Right atrium auricular region (tissue), 2 donors: ENCODE measurements at regions not wholly inside any gene's neighbourhood (a gene's known extent, or its start where the extent isn't known, plus 50 kb on each side); places are given as distances from the start of the nearest gene placed in this dataset.

Experiments
- DNase-seq: peaks from one replicate; pipeline ENCODE4 v3.0.0-alpha.2; 2019; ENCODE audit warnings: low spot score
- H3K27ac ChIP-seq, 2 donors: fragments of 200-600 bp; sonication (generic); 1 replicate in 1 of 2; 2 replicates in 1 of 2; pipeline ENCODE4 v1.5.1; 2016 to 2019
- H3K27me3 ChIP-seq, 2 donors: fragments of 200-600 bp; sonication (generic); one replicate each; pipeline versions ENCODE4 v1.5.1 to v1.6.0; 2017 to 2019
- H3K36me3 ChIP-seq: fragments of 200-600 bp; sonication (generic); one replicate; pipeline ENCODE4 v1.5.1; 2016
- H3K4me1 ChIP-seq, 2 donors: fragments of 200-600 bp; sonication (generic); one replicate each; pipeline versions ENCODE4 v1.5.1 to v1.6.0; 2017 to 2019
- H3K4me3 ChIP-seq, 2 donors: fragments of 200-600 bp; sonication (generic); 1 replicate in 1 of 2; 2 replicates in 1 of 2; pipeline ENCODE4 v1.5.1; 2017 to 2019; ENCODE audit warnings: mild to moderate bottlenecking in 1 of 2, moderate library complexity in 1 of 2
- H3K9me3 ChIP-seq, 2 donors: fragments of 200-600 bp; sonication (generic); one replicate each; pipeline ENCODE4 v1.5.1; 2019
- TF ChIP-seq, protein P1 (sequence below), 2 donors: fragments of 200-600 bp; sonication (generic); IDR thresholded peaks; one replicate each; pipeline ENCODE4 v1.5.1; 2019; ENCODE audit warnings: antibody characterized with exemption in 2 of 2

DNA sequence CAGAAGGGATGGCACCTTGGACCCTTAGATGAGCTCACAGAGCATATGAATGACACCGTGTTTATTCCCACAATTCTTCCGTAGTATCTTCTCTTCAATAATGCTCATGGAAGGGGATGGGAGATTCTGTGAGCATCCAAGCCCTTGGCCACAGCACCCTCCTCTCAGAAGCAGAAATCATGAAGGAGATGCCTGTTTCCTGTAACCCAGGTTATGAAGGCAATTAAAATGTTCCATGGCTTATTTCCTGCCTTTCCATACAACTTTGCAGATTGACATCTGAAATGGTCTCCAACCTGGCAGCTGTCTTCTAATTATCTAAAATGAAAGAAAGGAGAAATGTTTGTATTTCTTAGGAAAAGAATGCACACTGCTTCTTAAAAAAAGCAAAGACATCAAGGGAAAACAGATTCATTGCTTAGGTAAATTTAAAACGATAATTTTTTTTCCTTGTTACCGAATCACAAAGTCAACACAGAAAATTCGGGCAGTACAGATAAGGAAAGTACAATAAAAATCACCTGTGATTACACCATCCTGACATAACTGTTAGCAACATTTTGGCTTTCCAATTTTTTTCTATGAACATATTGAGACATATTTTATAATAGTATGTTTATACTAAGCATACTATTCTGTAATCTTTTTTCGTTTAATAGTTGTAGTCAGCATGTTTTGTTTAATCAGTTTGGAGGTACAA, 128.5 kb downstream of the SQOR start:
- Histone ChIP-seq H3K36me3 (no peaks in the 10 kb centered on the region), H3K27ac (no peak overlapping the region), H3K4me1 (no peaks in the 10 kb centered on the region), H3K27me3 (no peaks in the 10 kb centered on the region), H3K4me3 (no peak overlapping the region), H3K9me3 (no peaks in the 10 kb centered on the region)
- TF ChIP-seq, protein P1, sequence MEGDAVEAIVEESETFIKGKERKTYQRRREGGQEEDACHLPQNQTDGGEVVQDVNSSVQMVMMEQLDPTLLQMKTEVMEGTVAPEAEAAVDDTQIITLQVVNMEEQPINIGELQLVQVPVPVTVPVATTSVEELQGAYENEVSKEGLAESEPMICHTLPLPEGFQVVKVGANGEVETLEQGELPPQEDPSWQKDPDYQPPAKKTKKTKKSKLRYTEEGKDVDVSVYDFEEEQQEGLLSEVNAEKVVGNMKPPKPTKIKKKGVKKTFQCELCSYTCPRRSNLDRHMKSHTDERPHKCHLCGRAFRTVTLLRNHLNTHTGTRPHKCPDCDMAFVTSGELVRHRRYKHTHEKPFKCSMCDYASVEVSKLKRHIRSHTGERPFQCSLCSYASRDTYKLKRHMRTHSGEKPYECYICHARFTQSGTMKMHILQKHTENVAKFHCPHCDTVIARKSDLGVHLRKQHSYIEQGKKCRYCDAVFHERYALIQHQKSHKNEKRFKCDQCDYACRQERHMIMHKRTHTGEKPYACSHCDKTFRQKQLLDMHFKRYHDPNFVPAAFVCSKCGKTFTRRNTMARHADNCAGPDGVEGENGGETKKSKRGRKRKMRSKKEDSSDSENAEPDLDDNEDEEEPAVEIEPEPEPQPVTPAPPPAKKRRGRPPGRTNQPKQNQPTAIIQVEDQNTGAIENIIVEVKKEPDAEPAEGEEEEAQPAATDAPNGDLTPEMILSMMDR (IDR thresholded peaks at IDR 0.05) = no peak
- no peak for DNase-seq

DNA sequence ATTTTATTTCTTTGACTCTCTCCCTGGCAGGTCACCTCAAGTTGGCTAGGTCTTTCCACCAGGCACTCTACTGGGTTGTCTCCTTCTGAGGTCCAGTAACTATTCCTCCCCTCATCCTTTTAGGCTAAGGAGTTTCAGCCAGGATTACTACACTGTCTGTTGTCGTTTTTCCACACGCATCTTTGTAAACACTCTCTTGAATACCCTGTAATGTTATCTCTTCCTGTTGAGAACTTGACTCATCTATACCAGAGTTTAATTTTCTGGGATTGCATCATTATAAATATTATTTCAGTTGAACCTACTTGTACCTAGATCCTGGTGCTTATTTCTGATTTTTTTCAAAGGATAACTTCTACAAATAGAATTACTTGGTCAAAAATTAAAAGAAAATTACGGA, 138.3 kb downstream of the SQOR start:
- H3K4me3 ChIP-seq = no peak overlapping the region
- H3K4me1 ChIP-seq = no peaks in the 10 kb centered on the region
- H3K9me3 ChIP-seq = no peaks in the 10 kb centered on the region
- H3K27me3 ChIP-seq = no peaks in the 10 kb centered on the region
- DNase-seq = no peak
- H3K27ac ChIP-seq = no peak overlapping the region
- no peaks in the 10 kb centered on the region for H3K36me3 ChIP-seq
- TF ChIP-seq, protein P1 (IDR thresholded peaks at IDR 0.05) = no peak

DNA sequence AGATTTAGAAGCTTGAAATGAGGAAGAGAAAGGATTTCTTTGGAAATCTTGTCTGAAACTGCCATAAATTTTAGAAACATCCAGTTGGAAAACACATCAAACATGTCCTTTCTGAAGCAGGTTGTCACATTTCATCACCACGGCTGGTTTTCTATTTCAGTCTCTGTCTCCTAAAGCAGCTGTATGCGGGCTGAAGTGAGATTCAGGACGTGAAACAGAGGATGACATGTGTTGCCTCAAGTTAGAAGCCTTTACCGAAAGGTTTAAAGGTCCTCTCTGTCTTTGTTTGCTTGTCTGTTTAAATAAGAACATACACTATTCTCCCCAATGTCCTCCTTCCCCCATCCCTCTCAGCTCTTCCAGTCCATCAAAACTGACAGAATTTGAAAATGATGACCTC, 141.9 kb downstream of the SQOR start:
- Histone ChIP-seq H3K27me3 (no peaks in the 10 kb centered on the region), H3K27ac (no peak overlapping the region), H3K9me3 (no peaks in the 10 kb centered on the region), H3K36me3 (no peaks in the 10 kb centered on the region), H3K4me1 (no peaks in the 10 kb centered on the region), H3K4me3 (no peak overlapping the region)
- TF ChIP-seq, protein P1 (IDR thresholded peaks at IDR 0.05) = no peak
- DNase-seq = no peak

DNA sequence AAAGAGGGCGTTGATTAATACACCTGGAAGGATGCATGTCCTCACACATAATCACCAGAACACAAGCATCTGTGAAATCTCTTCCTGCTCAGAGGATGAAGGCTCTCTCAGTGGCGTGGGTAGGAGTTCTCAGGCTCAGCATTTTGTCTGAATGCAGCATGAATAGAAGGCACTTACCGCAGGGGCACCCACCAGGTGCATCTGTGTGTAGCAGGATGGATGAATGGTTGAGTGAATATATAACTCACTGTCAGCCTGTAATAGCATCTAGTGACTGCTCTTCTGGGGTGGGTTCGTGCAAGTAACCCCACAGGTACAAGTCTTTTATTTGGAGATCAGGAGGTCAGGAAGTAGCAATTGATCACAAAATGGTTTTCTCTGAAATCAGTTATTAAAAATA, 143.0 kb downstream of the SQOR start:
- H3K9me3 ChIP-seq = no peaks in the 10 kb centered on the region
- no peaks in the 10 kb centered on the region for H3K27me3 ChIP-seq
- no peak overlapping the region for H3K4me3 ChIP-seq
- DNase-seq = no peak
- TF ChIP-seq, protein P1 (IDR thresholded peaks at IDR 0.05) = no peak
- H3K27ac ChIP-seq = no peak overlapping the region
- no peaks in the 10 kb centered on the region for H3K4me1 ChIP-seq
- no peaks in the 10 kb centered on the region for H3K36me3 ChIP-seq

DNA sequence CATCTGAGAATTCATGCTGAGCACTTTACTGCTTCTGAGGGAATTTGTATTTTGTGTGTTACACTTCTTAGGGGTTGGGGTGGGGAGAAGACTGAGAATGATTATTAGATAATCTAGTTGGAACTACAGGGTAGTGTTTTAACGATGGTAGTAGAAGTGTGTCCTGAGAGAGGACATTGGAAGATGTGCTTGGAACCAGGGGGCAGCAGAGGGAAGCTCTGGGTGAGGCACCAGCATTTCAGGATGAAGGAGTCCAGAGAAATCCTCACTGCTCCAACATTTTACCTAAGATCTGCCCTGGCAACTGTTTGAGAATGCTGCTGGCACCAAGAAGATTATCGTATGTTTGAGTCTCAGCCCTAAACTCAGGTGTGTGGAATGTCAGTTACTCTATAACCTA, 145.5 kb downstream of the SQOR start:
- H3K36me3 ChIP-seq = no peaks in the 10 kb centered on the region
- H3K27me3 ChIP-seq = no peaks in the 10 kb centered on the region
- no peaks in the 10 kb centered on the region for H3K4me1 ChIP-seq
- no peak overlapping the region for H3K4me3 ChIP-seq
- no peaks in the 10 kb centered on the region for H3K9me3 ChIP-seq
- TF ChIP-seq, protein P1 (IDR thresholded peaks at IDR 0.05) = no peak
- DNase-seq = no peak
- H3K27ac ChIP-seq = no peak overlapping the region

DNA sequence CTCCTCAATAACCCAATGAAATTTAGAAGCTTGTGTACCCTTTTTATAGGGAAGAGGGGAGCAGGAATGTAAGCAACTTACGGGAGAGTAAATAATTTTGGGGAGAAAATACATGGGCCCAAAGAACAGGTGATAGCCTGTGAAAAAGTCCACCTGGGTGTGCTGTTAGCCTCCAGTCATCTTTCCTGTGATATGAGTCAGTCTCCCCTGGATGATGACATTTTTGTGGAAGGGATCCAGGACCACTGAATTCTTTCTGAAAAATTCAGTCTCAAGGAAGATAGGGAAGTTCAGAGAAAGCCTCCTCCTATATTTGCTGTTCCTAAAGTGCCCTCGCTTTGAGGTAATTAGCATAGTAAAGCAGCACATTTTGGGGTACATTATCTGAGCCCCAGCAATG, 149.8 kb downstream of the SQOR start:
- H3K36me3 ChIP-seq = no peaks in the 10 kb centered on the region
- H3K27ac ChIP-seq = no peak overlapping the region
- no peak for DNase-seq
- H3K27me3 ChIP-seq = no peaks in the 10 kb centered on the region
- no peaks in the 10 kb centered on the region for H3K9me3 ChIP-seq
- no peaks in the 10 kb centered on the region for H3K4me1 ChIP-seq
- H3K4me3 ChIP-seq = no peak overlapping the region
- TF ChIP-seq, protein P1 (IDR thresholded peaks at IDR 0.05) = no peak
